ENCODE measurements at regions not wholly inside any gene's neighbourhood (a gene's known extent, or its start where the extent isn't known, plus 50 kb on each side); places are given as distances from the start of the nearest gene placed in this dataset.
"Not testable (repeated sequence)": the region's sequence is repeated elsewhere in the genome, so short reads cannot be mapped to it uniquely, and the experiment has no call there.

DNA sequence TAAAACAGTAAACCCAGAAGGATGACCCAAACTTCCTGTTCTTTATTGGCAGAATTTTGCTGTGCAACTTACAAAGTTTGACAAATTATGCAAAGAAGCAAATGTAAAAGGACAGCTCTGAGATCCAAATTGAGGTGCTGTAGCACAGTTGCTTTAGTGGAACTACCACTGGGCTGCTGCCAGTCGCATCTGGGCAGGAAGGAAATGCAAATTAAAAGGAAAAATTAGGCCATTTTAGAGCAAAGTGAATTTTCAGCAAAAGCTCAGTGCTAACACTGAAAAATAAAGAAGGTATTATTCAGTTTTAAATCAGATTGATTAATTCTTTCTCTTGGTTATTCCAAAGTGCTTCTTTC, 104.5 kb downstream of the ZMAT3 start:
- DNase-seq = no peak

DNA sequence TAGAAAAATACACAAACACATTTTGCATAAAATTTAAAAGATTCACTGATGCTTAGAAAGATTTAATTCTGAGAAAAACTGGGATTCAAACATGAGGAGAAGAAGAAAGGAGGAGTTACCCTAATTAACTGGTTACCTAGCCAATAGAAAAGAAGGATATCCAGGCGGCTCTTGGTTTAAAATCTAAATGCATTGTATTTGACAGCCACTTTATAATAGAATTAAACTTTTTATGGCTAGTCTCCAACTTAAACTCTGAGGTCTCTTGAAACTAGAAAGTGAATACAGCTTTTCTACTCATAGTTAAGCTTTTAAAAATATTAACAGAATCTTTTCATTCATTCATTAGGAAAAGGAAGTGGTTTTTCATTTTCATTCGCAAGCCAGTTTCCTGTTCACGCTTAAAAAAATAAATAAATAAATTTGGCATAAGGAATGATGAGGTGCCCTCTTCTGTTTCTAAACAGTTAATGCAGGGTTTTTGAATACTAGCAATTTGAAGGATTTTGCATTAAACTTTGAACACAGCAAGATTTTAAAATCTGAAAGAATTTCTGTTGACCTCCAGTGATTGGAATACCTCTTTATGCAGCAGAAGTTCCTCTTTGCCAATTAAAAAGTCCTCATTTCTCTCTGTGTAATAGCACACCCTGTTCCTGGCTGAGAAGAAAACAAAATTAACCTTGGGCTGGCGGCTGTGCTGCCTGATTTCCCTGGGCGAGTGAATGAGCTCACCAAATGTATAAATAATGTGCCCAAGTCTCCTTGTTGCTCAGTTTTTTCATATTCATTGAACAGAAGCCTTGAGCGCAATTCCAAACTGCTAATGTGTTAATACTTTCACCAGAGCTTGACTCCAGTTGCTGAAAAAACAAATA, 105.1 kb downstream of the ZMAT3 start:
- peak in 1 of 2 experiments; percentile 53 for DNase-seq

DNA sequence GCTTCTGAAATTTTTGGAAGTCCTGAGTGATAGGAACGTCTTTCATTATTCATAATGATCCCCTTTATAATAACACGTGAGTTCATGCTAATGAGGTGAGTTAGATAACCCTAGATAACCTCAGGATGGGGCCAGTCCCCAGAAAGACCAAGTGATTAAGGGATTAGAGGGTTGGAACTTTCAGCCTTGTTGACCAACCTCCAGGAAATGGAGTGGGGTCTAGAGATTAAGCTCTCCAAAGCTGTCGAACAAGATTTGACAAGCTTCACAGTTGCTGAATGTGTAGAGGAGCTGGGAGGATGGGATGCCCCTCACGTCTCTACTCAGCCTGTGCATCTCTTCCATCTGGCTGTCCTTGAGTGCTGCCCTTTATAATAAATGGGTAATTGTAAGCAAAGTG, 107.1 kb downstream of the ZMAT3 start:
- DNase-seq = no peak

- DNase-seq = no peak
Measured at GRCh38 chr3:178960918-178961317, 110.7 kb downstream of the ZMAT3 start.

DNA sequence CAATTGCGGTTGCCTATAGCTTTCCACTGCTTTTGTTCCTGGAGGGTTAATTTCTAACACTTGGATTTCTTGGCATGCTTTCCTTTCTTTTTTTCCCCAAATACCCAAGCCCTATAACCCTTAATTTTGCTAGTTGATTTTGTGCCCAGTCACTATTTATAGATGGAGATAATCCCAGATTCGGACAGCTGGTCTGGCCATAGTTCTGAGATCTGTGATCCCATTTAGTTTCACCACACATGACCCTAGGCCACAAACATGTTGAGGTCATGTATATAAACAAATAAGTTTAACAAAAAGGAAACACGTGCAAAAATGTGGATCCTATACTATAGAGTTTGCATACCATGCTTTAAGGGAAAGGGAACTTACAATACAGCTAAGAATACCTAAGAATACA, 111.4 kb downstream of the ZMAT3 start:
- DNase-seq = no peak

- peak in 1 of 2 experiments; percentile 23 for DNase-seq
Measured at GRCh38 chr3:178950676-178951075, 120.9 kb downstream of the ZMAT3 start.

DNA sequence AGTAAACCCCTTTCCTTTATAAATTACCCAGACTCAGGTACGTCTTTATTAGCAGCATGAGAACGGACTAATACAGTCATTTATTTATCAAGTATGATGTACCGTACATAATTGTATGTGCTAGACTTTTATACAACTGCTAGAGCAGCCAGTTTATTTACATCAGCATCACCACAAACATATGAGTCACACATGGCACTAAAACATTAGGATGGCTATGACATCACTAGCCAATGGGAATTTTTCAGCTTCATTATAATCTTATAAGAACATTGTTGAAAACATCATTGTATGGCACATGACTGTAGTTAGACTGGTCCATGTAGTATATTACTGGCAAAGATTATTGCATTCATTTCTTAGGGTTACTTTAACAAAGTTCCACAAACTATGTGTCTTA, 121.7 kb downstream of the ZMAT3 start:
- DNase-seq = no peak

- DNase-seq = no peak
Measured at GRCh38 chr3:178948546-178948945, 123.1 kb downstream of the ZMAT3 start.

- DNase-seq = no peak
Measured at GRCh38 chr3:178947738-178948137, 123.9 kb downstream of the ZMAT3 start.

DNA sequence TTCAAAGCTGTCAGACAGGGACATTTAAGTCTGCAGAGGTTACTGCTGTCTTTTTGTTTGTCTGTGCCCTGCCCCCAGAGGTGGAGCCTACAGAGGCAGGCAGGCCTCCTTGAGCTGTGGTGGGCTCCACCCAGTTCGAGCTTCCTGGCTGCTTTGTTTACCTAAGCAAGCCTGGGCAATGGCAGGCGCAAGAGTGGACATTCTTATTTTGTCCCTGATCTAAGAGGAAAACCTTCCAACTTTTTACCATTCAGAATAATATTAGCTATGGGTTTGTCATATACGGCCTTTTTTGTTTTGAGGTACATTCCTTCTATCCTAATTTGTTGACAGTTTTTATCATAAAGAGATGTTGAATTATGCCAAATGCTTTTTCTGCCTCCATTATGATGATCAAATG, 129.3 kb downstream of the ZMAT3 start:
- DNase-seq = not testable (repeated sequence)

- no peak for DNase-seq
Measured at GRCh38 chr3:178930116-178930515, 141.5 kb downstream of the ZMAT3 start.

DNA sequence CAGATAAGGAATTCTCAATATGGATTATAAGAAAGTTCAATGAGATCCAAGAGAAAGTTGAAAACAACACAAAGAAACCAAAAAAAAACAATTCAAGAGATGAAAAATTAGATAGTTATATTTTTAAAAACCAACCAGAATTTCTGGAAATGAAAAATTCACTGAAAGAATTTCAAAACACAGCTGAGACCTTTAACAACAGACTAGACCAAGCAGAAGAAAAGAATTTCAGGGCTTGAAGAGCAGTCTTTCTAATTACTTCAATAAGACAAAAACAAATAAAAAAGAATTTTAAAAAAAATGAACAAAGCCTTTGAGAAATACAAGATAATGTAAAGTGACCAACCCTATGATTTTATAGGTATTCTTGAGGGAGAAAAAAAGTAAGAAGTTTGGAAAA, 155.4 kb downstream of the ZMAT3 start:
- DNase-seq = no peak

GRCh38 chr3:178915365-178915764, 156.2 kb downstream of the ZMAT3 start:
- no peak for DNase-seq

- no peak for DNase-seq
Measured at GRCh38 chr3:178907081-178907480, 164.5 kb downstream of the ZMAT3 start.

GRCh38 chr3:178901204-178901603, 170.4 kb downstream of the ZMAT3 start:
- DNase-seq = no peak

DNA sequence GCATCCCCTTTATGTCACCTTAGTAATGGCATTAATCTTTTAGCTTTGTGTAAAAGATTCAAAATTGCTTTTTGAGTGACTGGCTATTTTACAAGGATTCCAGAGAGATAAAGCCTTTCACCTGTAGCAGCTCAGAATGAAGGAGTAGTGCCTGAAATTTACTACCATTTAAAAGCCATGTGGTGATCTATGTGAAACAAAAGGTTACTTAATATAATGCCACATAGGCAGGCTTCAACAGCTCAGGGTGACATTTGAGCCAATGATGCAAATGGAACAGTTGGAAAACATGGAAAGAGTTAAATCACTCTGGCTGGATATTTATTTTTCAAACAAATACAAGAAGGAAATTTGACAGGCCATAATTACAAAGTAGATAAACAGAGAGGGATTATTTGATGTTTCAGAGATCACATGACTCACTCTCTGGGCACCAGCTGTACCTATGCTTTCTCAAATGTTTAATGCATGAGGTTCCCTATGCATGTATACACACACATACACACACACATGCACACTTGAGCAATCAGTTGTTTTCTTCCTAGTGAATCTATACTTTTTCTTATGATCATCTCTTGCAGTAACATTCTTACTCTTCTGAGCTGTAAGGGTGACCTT, 171.5 kb downstream of the ZMAT3 start:
- no peak for DNase-seq

DNA sequence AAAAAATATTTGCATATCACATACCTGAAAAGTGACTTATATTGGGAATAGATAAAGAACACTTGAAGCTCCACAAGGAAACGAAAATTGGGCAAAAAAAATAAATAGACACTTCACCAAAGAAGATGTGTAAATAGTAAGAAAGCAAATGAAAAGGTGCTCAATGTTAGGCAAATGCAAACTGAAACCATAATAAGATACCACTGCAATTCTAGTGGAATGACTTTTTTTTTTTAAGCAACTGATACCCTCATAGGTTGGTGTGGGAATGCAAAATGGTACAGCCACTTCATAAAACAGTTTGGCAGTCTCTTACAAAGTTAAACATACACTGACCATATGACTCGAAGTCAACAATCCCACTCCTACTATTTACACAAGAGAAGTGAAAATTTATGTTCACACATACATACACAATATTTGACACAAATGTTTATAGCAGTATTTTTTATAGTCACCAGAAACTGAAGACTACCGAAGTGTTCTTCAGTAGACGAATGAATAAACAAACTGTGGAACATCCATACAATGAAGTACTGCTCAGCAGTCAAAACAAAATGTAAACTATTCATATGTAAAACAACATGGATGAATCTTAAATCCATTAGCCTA, 176.3 kb downstream of the ZMAT3 start:
- no peak for DNase-seq
